Gastrocnemius medialis (tissue), 4 donors: ENCODE measurements at regions not wholly inside any gene's neighbourhood (a gene's known extent, or its start where the extent isn't known, plus 50 kb on each side); places are given as distances from the start of the nearest gene placed in this dataset.

ENCODE experiments used
- ATAC-seq, 2 donors: fragments of 150-250 bp; one replicate each; pipeline ENCODE4 v1.9.1; 2016
- DNase-seq, 2 donors: peaks; one replicate each; pipeline ENCODE4 v3.0.0-alpha.2; 2019
- H3K27ac ChIP-seq, 4 donors: fragments of 200-600 bp; sonication (generic); 1 replicate in 1 of 4; 2 replicates in 3 of 4; pipeline ENCODE4 v1.5.1; 2016 to 2018; ENCODE audit warnings: mild to moderate bottlenecking in 2 of 4, moderate library complexity in 1 of 4
- H3K27me3 ChIP-seq, 3 donors: fragments of 200-600 bp; sonication (generic) in 2 of 3; 1 replicate in 1 of 3; 2 replicates in 2 of 3; pipeline versions ENCODE4 v1.5.1 to v1.6.0; 2016 to 2019; ENCODE audit warnings: mild to moderate bottlenecking in 1 of 3, moderate library complexity in 1 of 3
- H3K36me3 ChIP-seq, 2 donors: fragments of 200-600 bp; sonication (generic) in 1 of 2; one replicate each; pipeline ENCODE4 v1.5.1; 2017 to 2018
- H3K4me1 ChIP-seq, 2 donors: fragments of 200-600 bp; sonication (generic) in 1 of 2; one replicate each; pipeline ENCODE4 v1.5.1; 2016 to 2017; ENCODE audit warnings: mild to moderate bottlenecking in 2 of 2
- H3K4me3 ChIP-seq, 4 donors: fragments of 200-600 bp; sonication (generic) in 3 of 4; 1 replicate in 1 of 4; 2 replicates in 3 of 4; pipeline ENCODE4 v1.5.1; 2016 to 2019; ENCODE audit warnings: mild to moderate bottlenecking in 2 of 4
- H3K9me3 ChIP-seq, 3 donors: fragments of 200-600 bp; sonication (generic) in 2 of 3; 1 replicate in 1 of 3; 2 replicates in 2 of 3; pipeline ENCODE4 v1.5.1; 2016 to 2019
- POLR2A ChIP-seq, 2 donors: fragments of 450-650 bp; IDR thresholded peaks; one replicate each; pipeline ENCODE4 v1.6.1; 2017; ENCODE audit warnings: antibody characterized with exemption in 2 of 2, mild to moderate bottlenecking in 2 of 2, moderate library complexity in 2 of 2
- in situ Hi-C, 4 donors: fragments of 200-750 bp; cut with MboI; loops; one replicate each; pipeline versions ENCODE4 v1.15.0 to v1.8.0; 2017; ENCODE audit warnings: low sequenced_read_pairs in 4 of 4
- intact Hi-C: fragments of 100-400 bp; cut with DNase I; formaldehyde crosslinking; loops from one replicate; pipeline ENCODE4 v1.15.1; 2023; ENCODE audit warnings: low total_unique reads
- TF ChIP-seq, protein P1 (sequence below), 5 experiments: fragments of 450-650 bp in 3 of 5; fragments of 200-600 bp in 2 of 5; sonication (generic) in 2 of 5; IDR thresholded peaks in 4 of 5; conservative IDR thresholded peaks in 1 of 5; 1 replicate in 4 of 5; 2 replicates in 1 of 5; pipeline ENCODE4 v1.5.1; 2016 to 2019; ENCODE audit warnings: antibody characterized with exemption in 5 of 5, mild to moderate bottlenecking in 3 of 5, moderate library complexity in 3 of 5

DNA sequence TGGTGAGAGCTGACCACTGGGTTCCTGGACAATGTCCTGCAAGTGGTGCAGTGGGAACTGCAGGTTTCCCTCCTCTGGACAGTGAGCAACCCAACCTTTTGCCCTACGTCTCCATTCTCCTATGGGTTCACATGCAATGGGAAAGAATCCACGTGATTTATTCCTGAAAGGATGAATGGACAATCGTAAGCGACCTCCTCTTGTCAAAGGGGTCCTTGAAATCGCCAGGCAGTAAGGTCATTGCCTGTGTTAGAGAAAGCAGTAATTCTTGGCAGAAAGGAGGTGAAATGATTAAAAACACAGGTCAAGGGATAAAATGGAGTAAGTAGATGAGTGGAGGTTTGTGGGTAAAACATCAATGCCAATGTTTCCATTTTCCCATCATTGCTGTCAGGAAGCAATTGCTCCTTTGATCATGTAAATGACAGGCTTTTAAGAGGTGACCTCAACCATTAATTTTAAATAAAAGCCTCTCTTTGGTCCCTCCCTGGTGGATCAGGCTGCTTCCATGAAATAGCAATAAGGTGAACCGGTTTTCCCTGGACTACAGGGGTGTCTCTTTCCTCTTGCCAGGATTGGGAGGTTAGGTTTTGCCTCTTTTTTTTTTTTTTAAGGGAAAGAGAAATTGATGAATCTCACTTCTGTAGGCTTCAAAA is 330.0 kb upstream of the PRKCQ start:
- H3K4me1 ChIP-seq, result no peaks in the 10 kb centered on the region
- DNase-seq (no peak), ATAC-seq (no peak)
- in situ Hi-C loops, result loop anchor here in 3 of 4 donors (10.0 to 25.0 kb wide), 2 partner anchors 502 to 505 kb away; partner anchors contain the start of gene SFMBT2 (in 3 of the 3)
- H3K36me3 ChIP-seq, result no peaks in the 10 kb centered on the region
- no peaks in the 10 kb centered on the region for H3K9me3 ChIP-seq
- no peak for TF ChIP-seq POLR2A (IDR thresholded peaks at IDR 0.05)
- TF ChIP-seq, protein P1, sequence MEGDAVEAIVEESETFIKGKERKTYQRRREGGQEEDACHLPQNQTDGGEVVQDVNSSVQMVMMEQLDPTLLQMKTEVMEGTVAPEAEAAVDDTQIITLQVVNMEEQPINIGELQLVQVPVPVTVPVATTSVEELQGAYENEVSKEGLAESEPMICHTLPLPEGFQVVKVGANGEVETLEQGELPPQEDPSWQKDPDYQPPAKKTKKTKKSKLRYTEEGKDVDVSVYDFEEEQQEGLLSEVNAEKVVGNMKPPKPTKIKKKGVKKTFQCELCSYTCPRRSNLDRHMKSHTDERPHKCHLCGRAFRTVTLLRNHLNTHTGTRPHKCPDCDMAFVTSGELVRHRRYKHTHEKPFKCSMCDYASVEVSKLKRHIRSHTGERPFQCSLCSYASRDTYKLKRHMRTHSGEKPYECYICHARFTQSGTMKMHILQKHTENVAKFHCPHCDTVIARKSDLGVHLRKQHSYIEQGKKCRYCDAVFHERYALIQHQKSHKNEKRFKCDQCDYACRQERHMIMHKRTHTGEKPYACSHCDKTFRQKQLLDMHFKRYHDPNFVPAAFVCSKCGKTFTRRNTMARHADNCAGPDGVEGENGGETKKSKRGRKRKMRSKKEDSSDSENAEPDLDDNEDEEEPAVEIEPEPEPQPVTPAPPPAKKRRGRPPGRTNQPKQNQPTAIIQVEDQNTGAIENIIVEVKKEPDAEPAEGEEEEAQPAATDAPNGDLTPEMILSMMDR (IDR thresholded peaks at IDR 0.05 in 4 of 5, conservative IDR thresholded peaks at IDR 0.05 in 1 of 5), result no peak
- no peak overlapping the region for H3K4me3 ChIP-seq
- intact Hi-C loops, result no loop called here
- no peaks in the 10 kb centered on the region for H3K27me3 ChIP-seq
- H3K27ac ChIP-seq, result no peak overlapping the region

DNA sequence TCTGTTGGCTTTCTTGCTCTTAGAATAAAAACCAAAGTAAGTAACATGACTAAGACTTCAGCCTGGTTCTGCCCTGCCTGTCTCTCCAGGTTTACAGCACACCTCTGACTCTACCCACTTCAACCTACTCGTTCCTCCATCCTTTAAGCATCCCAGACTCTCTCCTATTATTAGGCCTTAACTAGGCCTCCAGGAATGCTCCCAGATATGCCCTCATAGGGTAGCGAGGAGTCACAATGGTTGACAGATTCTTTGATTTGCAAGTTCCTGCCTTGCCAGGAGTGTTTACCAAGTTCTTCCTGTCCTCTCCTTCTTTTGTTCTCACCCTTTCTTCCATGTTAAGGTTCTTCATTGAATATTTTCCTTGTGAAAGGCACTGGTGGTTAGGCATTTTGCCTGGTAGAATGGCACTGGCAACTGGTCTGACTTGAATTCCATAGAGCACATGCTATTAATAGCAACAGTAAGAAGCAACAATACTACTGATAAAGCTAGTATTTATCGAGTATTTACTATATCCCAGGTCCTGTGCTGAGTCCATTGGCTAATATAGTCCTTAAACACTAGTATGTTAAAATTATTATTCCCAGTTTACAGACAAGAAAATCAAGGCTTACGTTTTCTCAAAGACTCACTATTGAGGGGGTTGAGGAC is 327.9 kb upstream of the PRKCQ start:
- H3K4me1 ChIP-seq, result no peaks in the 10 kb centered on the region
- ATAC-seq (no peak), DNase-seq (no peak)
- in situ Hi-C loops (loop anchor here in 2 of 4 donors (25.0 kb wide), 1 partner anchor 504 kb away; the partner anchor contains the start of gene SFMBT2 (in 2 of the 2)), intact Hi-C loops (no loop called here)
- H3K27me3 ChIP-seq, result no peaks in the 10 kb centered on the region
- TF ChIP-seq, protein P1 (IDR thresholded peaks at IDR 0.05 in 4 of 5, conservative IDR thresholded peaks at IDR 0.05 in 1 of 5), result no peak
- H3K9me3 ChIP-seq, result no peaks in the 10 kb centered on the region
- no peak overlapping the region for H3K27ac ChIP-seq
- H3K4me3 ChIP-seq, result no peak overlapping the region
- no peaks in the 10 kb centered on the region for H3K36me3 ChIP-seq

DNA sequence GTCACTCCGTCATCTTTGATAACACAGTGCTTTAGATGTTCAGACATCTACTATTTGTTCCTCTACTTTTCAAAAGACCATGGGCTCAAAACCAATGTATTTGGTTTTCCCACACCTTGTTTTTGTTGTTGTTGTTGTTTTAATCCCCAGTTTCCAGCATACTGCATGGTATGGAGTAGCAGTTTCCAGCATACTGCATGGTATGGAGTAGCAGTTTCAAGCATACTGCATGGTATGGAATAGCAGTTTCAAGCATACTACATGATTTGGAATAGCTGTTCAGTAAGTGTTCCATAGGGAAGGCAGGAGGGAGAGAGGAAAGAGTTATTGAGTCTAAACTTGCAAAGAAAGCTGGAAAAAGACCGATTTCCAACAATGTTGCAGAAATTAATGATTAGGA is 314.3 kb upstream of the PRKCQ start:
- in situ Hi-C loops, result no loop called here
- Histone ChIP-seq H3K36me3 (no peaks in the 10 kb centered on the region), H3K27ac (no peak overlapping the region), H3K4me1 (no peaks in the 10 kb centered on the region), H3K4me3 (no peak overlapping the region), H3K9me3 (no peaks in the 10 kb centered on the region), H3K27me3 (no peaks in the 10 kb centered on the region)
- ATAC-seq, result no peak
- TF ChIP-seq POLR2A (IDR thresholded peaks at IDR 0.05), result no peak
- TF ChIP-seq, protein P1 (IDR thresholded peaks at IDR 0.05 in 4 of 5, conservative IDR thresholded peaks at IDR 0.05 in 1 of 5), result no peak
- intact Hi-C loops, result no loop called here
- no peak for DNase-seq

GRCh38 chr10:6892864-6893263 is 312.8 kb upstream of the PRKCQ start:
- in situ Hi-C loops, result no loop called here
- no peak for ATAC-seq

More at GRCh38 chr10:6892864-6893263, 312.8 kb upstream of the PRKCQ start:
- TF ChIP-seq, protein P1 (IDR thresholded peaks at IDR 0.05 in 4 of 5, conservative IDR thresholded peaks at IDR 0.05 in 1 of 5), result no peak
- no peak for TF ChIP-seq POLR2A (IDR thresholded peaks at IDR 0.05)
- H3K4me3 ChIP-seq, result no peak overlapping the region
- no peaks in the 10 kb centered on the region for H3K36me3 ChIP-seq
- H3K9me3 ChIP-seq, result no peaks in the 10 kb centered on the region
- H3K27ac ChIP-seq, result no peak overlapping the region
- intact Hi-C loops, result no loop called here
- H3K27me3 ChIP-seq, result no peaks in the 10 kb centered on the region
- DNase-seq, result no peak
- H3K4me1 ChIP-seq, result no peaks in the 10 kb centered on the region
